ENCODE measurements at regions not wholly inside any gene's neighbourhood (a gene's known extent, or its start where the extent isn't known, plus 50 kb on each side); places are given as distances from the start of the nearest gene placed in this dataset.
"Not testable (repeated sequence)": the region's sequence is repeated elsewhere in the genome, so short reads cannot be mapped to it uniquely, and the experiment has no call there.

- no peak overlapping the region for H3K4me3 ChIP-seq (ENCODE audit: control insufficient read depth, low read depth, low read length)
- no peak for TF ChIP-seq CTCF (conservative IDR thresholded peaks at IDR 0.05; ENCODE audit: control insufficient read depth, insufficient read depth, low read depth, low read length)
- DNase-seq (ENCODE audit: low read depth), result no peak
Observed at GRCh38 chr7:56222866-56223265, 106.6 kb upstream of the NUPR2 start.

GRCh38 chr7:56219017-56219416 is 102.8 kb upstream of the NUPR2 start:
- DNase-seq (ENCODE audit: low read depth), result no peak
- no peak for TF ChIP-seq CTCF (conservative IDR thresholded peaks at IDR 0.05; ENCODE audit: control insufficient read depth, insufficient read depth, low read depth, low read length)
- H3K4me3 ChIP-seq (ENCODE audit: control insufficient read depth, low read depth, low read length), result no peak overlapping the region

DNA sequence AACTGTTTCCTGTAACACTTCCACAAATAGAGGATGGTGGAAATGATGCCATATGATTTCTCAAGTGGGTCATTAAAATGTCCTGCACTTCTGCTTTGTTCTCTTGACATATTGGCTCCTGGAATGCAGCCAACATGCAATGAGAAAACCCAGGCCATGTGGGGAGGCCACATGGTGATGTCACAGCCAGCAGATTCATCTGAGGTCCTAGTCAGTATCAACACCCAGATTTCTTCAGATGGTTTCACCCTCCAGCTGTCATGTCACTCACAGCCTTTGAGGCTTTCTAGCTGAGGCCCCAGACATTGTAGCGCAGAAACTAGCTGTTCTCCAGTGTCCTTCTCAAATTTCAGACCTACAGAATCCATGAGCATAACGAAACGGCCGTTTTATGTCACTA is 102.3 kb upstream of the NUPR2 start:
- DNase-seq (ENCODE audit: low read depth), result no peak

GRCh38 chr7:56213574-56213973 is 97.4 kb upstream of the NUPR2 start:
- no peak for TF ChIP-seq CTCF (conservative IDR thresholded peaks at IDR 0.05; ENCODE audit: control insufficient read depth, insufficient read depth, low read depth, low read length)
- H3K4me3 ChIP-seq (ENCODE audit: control insufficient read depth, low read depth, low read length), result no peak overlapping the region
- DNase-seq (ENCODE audit: low read depth), result no peak

More for the DNA sequence above, 102.3 kb upstream of the NUPR2 start:
- TF ChIP-seq CTCF (conservative IDR thresholded peaks at IDR 0.05; ENCODE audit: control insufficient read depth, insufficient read depth, low read depth, low read length), result no peak
- H3K4me3 ChIP-seq (ENCODE audit: control insufficient read depth, low read depth, low read length), result no peak overlapping the region

GRCh38 chr7:56206420-56206819 is 90.2 kb upstream of the NUPR2 start:
- no peak for TF ChIP-seq CTCF (conservative IDR thresholded peaks at IDR 0.05; ENCODE audit: control insufficient read depth, insufficient read depth, low read depth, low read length)
- no peak overlapping the region for H3K4me3 ChIP-seq (ENCODE audit: control insufficient read depth, low read depth, low read length)
- no peak for DNase-seq (ENCODE audit: low read depth)

DNA sequence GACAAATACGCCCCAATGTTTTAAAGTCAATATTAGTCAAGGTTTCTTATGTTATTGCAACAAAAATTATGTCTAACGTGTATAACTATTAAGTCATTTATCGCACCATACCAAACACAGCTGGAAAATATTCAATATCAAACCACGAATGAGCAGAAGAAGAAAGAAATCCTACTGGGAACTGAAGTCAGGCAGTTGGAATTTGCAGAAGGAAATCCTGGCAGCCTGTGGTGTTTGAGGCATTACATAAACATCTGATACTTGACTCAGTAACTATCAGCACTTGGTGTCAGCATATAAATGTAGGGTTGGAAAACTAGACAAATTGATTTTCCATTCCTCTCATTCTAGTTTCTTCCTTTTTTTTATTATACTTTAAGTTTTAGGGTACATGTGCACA is 83.4 kb upstream of the NUPR2 start:
- H3K4me3 ChIP-seq (ENCODE audit: control insufficient read depth, low read depth, low read length), result no peak overlapping the region
- TF ChIP-seq CTCF (conservative IDR thresholded peaks at IDR 0.05; ENCODE audit: control insufficient read depth, insufficient read depth, low read depth, low read length), result no peak
- no peak for DNase-seq (ENCODE audit: low read depth)

DNA sequence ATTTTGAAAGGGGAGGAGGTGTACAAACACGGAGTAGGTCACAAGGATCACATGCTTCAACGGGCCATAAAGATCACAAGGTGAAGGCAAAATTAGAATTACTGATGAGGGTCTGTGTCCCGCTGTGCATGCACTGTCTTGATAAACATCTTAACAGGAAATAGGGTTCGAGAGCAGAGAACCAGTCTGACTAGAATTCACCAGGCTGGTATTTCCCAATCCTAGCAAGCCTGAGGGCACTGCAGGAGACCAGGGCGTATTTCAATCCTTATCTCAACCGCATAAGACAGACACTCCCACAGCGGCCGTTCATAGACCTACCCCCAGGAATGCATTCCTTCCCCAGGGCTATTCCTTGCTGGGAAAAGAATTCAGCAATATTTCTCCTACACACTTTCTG is 80.0 kb upstream of the NUPR2 start:
- DNase-seq (ENCODE audit: low read depth); H3K4me3 ChIP-seq (ENCODE audit: control insufficient read depth, low read depth, low read length): not testable (repeated sequence)

All from fibroblast of mammary gland (primary cell).